Kidney epithelial cell (primary cell): ENCODE measurements at regions not wholly inside any gene's neighbourhood (a gene's known extent, or its start where the extent isn't known, plus 50 kb on each side); places are given as distances from the start of the nearest gene placed in this dataset.

Experiments
- DNase-seq: peaks from one replicate; pipeline ENCODE4 v3.0.0-alpha.2; 2010; ENCODE audit warnings: low read depth
- H3K27me3 ChIP-seq: 2 replicates; pipeline ENCODE4 v1.6.0; 2011; ENCODE audit warnings: low read length; ENCODE audit not compliant: control insufficient read depth, insufficient read depth
- H3K36me3 ChIP-seq: 2 replicates; pipeline ENCODE4 v1.5.1; 2011; ENCODE audit warnings: low read length; ENCODE audit not compliant: control insufficient read depth, insufficient read depth
- H3K4me3 ChIP-seq: 2 replicates; pipeline ENCODE4 v1.5.1; 2011; ENCODE audit warnings: low read depth, mild to moderate bottlenecking, control low read depth, low read length
- TF ChIP-seq, protein P1 (sequence below): IDR thresholded peaks from 2 replicates; pipeline ENCODE4 v1.5.1; 2011; ENCODE audit warnings: mild to moderate bottlenecking, moderate library complexity, low read length, control low read depth, inconsistent platforms; ENCODE audit not compliant: insufficient read depth, poor library complexity, severe bottlenecking

DNA sequence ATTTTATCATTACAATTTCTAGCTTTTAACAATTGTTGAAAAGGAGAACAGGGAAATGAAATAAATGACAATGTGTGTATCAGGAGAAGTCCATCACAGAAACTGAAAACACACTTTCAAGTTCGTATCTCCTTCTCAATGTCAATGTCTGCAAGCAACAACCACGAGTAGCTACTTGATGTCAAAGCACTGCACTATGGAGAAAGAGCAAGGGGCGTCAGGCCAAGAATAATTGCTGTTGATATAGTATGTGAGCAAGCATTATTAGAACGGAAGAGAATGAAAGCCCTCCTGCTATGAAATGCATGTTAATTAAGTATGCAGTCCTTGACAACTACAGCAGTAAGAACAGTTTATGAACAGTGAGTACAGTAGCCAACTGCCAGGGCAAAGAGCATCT lies 1250.1 kb downstream of the ZPLD1 start:
- no peak for DNase-seq
- TF ChIP-seq, protein P1, sequence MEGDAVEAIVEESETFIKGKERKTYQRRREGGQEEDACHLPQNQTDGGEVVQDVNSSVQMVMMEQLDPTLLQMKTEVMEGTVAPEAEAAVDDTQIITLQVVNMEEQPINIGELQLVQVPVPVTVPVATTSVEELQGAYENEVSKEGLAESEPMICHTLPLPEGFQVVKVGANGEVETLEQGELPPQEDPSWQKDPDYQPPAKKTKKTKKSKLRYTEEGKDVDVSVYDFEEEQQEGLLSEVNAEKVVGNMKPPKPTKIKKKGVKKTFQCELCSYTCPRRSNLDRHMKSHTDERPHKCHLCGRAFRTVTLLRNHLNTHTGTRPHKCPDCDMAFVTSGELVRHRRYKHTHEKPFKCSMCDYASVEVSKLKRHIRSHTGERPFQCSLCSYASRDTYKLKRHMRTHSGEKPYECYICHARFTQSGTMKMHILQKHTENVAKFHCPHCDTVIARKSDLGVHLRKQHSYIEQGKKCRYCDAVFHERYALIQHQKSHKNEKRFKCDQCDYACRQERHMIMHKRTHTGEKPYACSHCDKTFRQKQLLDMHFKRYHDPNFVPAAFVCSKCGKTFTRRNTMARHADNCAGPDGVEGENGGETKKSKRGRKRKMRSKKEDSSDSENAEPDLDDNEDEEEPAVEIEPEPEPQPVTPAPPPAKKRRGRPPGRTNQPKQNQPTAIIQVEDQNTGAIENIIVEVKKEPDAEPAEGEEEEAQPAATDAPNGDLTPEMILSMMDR: no peak
- Histone ChIP-seq H3K27me3 (no peaks in the 10 kb centered on the region), H3K4me3 (no peak overlapping the region), H3K36me3 (no peaks in the 10 kb centered on the region)

DNA sequence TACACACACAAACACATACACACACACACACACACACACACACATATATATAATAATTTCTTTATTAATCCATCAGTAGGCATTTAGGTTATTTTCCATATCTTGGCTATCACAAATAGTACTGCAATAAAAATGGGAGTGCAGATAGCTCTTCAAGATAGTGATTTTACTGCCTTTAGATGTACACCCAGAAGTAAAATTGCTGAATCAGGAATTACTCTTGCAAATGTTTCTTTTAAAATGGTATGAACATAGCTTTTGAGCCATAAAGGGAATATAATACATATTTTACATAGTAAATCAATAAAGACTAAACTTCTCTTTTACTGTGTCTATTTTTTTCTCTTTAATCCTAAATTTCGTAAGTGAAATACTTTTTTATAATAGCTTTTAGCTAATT lies 1251.1 kb downstream of the ZPLD1 start:
- DNase-seq: no peak
- H3K36me3 ChIP-seq: no peaks in the 10 kb centered on the region
- TF ChIP-seq, protein P1: no peak
- no peak overlapping the region for H3K4me3 ChIP-seq
- no peaks in the 10 kb centered on the region for H3K27me3 ChIP-seq

GRCh38 chr3:103690536-103690935 lies 1255.7 kb downstream of the ZPLD1 start:
- DNase-seq: no peak
- H3K36me3 ChIP-seq: no peaks in the 10 kb centered on the region

DNA sequence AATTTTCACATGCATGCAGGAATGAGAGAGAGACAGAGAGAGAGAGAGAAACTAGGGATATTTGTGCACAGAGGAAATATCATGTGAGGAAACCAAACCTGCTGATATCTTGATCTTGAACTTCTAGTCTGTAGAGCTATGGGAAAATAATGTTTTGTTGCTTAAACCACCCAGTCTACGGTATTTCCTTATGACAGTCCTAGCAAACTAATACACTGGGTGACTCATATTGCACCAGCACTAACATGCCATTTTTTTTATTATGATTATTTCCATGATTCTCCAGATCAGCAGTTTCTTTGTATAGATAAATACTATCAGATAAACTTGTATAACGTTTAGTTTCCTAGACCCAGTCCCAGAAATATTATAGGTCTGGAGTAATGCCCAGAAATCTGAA lies 1259.0 kb downstream of the ZPLD1 start:
- H3K27me3 ChIP-seq: no peaks in the 10 kb centered on the region
- H3K4me3 ChIP-seq: no peak overlapping the region
- no peaks in the 10 kb centered on the region for H3K36me3 ChIP-seq
- TF ChIP-seq, protein P1: no peak
- no peak for DNase-seq

More at GRCh38 chr3:103690536-103690935, 1255.7 kb downstream of the ZPLD1 start:
- Histone ChIP-seq H3K4me3 (no peak overlapping the region), H3K27me3 (no peaks in the 10 kb centered on the region)
- TF ChIP-seq, protein P1: no peak

DNA sequence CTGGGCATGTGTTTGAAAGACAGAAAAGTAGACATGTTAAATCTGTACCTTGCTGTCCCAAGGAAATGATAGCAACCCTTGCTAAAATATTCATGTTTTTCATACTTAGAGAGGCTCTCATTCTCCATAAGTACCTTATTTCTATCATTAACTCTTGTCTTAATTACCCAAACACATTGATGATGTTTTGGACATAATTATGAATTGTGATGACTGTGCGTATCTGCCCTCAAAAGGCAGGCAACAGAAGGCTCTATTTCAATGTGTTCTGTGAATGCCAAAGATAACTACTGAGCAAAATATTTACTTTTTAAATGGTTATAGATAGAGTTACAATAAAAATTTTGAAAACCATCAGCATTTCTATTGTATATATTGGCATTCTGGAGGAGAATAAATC lies 1263.8 kb downstream of the ZPLD1 start:
- TF ChIP-seq, protein P1: no peak
- no peaks in the 10 kb centered on the region for H3K36me3 ChIP-seq
- no peak for DNase-seq
- no peak overlapping the region for H3K4me3 ChIP-seq
- H3K27me3 ChIP-seq: no peaks in the 10 kb centered on the region

DNA sequence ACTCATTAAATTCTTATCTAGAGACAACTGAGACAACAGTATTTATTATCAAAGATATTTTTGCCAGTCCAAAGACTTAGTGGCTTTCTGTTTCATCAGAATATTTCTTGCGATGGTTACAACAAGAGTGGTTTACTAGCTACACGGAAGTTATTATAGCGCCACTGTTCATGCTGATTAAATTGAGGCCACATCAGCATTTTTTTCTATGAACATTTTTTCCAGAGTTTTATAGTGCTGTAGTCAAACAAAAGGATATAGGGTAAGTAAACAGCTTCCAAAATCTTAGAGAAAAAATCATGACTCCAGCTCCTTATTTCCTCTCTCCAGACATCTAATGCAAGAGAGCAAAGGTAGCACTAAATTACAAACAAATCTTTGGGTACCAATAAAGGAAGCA lies 1264.4 kb downstream of the ZPLD1 start:
- TF ChIP-seq, protein P1: no peak
- no peak for DNase-seq
- H3K36me3 ChIP-seq: no peaks in the 10 kb centered on the region

More for the DNA sequence above, 1264.4 kb downstream of the ZPLD1 start:
- Histone ChIP-seq H3K4me3 (no peak overlapping the region), H3K27me3 (no peaks in the 10 kb centered on the region)
